ENCODE measurements at regions not wholly inside any gene's neighbourhood (a gene's known extent, or its start where the extent isn't known, plus 50 kb on each side); places are given as distances from the start of the nearest gene placed in this dataset.

- TF ChIP-seq, protein P1, sequence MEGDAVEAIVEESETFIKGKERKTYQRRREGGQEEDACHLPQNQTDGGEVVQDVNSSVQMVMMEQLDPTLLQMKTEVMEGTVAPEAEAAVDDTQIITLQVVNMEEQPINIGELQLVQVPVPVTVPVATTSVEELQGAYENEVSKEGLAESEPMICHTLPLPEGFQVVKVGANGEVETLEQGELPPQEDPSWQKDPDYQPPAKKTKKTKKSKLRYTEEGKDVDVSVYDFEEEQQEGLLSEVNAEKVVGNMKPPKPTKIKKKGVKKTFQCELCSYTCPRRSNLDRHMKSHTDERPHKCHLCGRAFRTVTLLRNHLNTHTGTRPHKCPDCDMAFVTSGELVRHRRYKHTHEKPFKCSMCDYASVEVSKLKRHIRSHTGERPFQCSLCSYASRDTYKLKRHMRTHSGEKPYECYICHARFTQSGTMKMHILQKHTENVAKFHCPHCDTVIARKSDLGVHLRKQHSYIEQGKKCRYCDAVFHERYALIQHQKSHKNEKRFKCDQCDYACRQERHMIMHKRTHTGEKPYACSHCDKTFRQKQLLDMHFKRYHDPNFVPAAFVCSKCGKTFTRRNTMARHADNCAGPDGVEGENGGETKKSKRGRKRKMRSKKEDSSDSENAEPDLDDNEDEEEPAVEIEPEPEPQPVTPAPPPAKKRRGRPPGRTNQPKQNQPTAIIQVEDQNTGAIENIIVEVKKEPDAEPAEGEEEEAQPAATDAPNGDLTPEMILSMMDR (IDR thresholded peaks at IDR 0.05), result no peak
- no peak for TF ChIP-seq POLR2AphosphoS5 (IDR thresholded peaks at IDR 0.05)
Observed at GRCh38 chr2:228303960-228304359, 122.5 kb upstream of the SPHKAP start.

All from stomach (tissue), 4 donors.